A673 (cell line): ENCODE measurements at regions not wholly inside any gene's neighbourhood (a gene's known extent, or its start where the extent isn't known, plus 50 kb on each side); places are given as distances from the start of the nearest gene placed in this dataset.

Source experiments
- BruUV-seq: library from RNA; stranded (reverse); fragments of 400-500 nt; replicated peaks from 2 replicates; lab custom pipeline; 2021; lab: Mats Ljungman, UMichigan
- CTCF ChIA-PET: fragments of 300-600 bp; sonication (Branson Sonifier 250); formaldehyde crosslinking; loops from one replicate; lab custom pipeline; 2022; ENCODE audit warnings: antibody characterized with exemption; lab: Charles Lee
- POLR2A ChIA-PET: fragments of 300-600 bp; sonication (Branson Sonifier 250); formaldehyde crosslinking; loops from one replicate; lab custom pipeline; 2022; ENCODE audit warnings: antibody characterized with exemption; ENCODE audit not compliant: low non-redundant PET; lab: Charles Lee
- DNase-seq: peaks from one replicate; pipeline ENCODE4 v3.0.0-alpha.2; 2015; ENCODE audit warnings: low spot score
- H3K27ac ChIP-seq: fragments of 200-600 bp; sonication (generic); 2 replicates; pipeline ENCODE4 v1.5.1; 2016; ENCODE audit warnings: mixed run types, low read depth, mild to moderate bottlenecking, mixed read lengths, antibody characterized with exemption, low read length; ENCODE audit not compliant: poor library complexity, severe bottlenecking
- H3K27me3 ChIP-seq: fragments of 200-600 bp; sonication (generic); replicated peaks from 2 replicates; pipeline ENCODE4 v1.6.1; 2017; ENCODE audit warnings: mixed run types, low read depth, mild to moderate bottlenecking, mixed read lengths, antibody characterized with exemption, low read length; ENCODE audit not compliant: insufficient read depth, poor library complexity
- H3K36me3 ChIP-seq: fragments of 200-600 bp; sonication (generic); 2 replicates; pipeline ENCODE4 v1.6.1; 2016; ENCODE audit warnings: mixed run types, mild to moderate bottlenecking, mixed read lengths, antibody characterized with exemption, low read length; ENCODE audit not compliant: insufficient read depth, poor library complexity, severe bottlenecking
- H3K4me1 ChIP-seq: fragments of 200-600 bp; sonication (generic); 2 replicates; pipeline ENCODE4 v1.6.1; 2017; ENCODE audit warnings: mixed run types, mild to moderate bottlenecking, mixed read lengths, antibody characterized with exemption, low read length; ENCODE audit not compliant: insufficient read depth, poor library complexity, severe bottlenecking
- H3K4me3 ChIP-seq: fragments of 200-600 bp; sonication (generic); 2 replicates; pipeline ENCODE4 v1.5.1; 2016; ENCODE audit warnings: low read depth, mixed run types, mild to moderate bottlenecking, mixed read lengths, low read length; ENCODE audit not compliant: poor library complexity, severe bottlenecking
- H3K9me3 ChIP-seq: fragments of 200-600 bp; sonication (generic); 2 replicates; pipeline ENCODE4 v1.6.1; 2016; ENCODE audit warnings: mixed run types, low read depth, mild to moderate bottlenecking, mixed read lengths, antibody characterized with exemption, low read length; ENCODE audit not compliant: poor library complexity, severe bottlenecking
- EZH2 ChIP-seq: fragments of 200-600 bp; sonication (generic); IDR thresholded peaks from 2 replicates; pipeline ENCODE4 v1.6.1; 2017; ENCODE audit warnings: borderline replicate concordance, low read depth, mild to moderate bottlenecking, mixed read lengths, antibody characterized with exemption, low read length; ENCODE audit not compliant: poor library complexity, severe bottlenecking
- intact Hi-C: fragments of 100-400 bp; cut with micrococcal nuclease; formaldehyde crosslinking; loops from one replicate; pipeline ENCODE4 v1.10.0; 2022; ENCODE audit not compliant: unreplicated experiment
- TF ChIP-seq, protein P1 (sequence below): fragments of 300-800, 200-600 bp; sonication (generic); conservative IDR thresholded peaks from 2 replicates; pipeline ENCODE4 v1.5.1; 2017; ENCODE audit warnings: low read depth, mild to moderate bottlenecking, antibody characterized with exemption, low read length, moderate library complexity, mixed read lengths

DNA sequence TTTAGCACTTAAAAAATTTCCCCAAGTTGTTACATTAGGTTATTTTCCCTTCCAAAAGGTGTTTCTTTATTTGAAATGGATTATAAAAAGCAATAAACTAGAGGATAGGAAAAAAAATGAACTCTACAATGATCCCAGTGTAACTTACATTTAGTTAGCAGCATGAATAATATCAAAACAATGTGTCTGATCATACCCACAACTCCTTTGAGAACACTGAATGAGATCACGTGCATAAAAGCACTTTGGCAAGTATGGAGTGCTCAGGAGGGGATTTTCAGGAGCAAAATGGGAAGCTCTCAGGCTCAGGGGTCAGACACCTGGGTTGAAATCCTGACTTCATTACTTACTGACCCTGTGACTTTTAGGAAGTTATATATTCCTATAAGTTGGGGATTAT is 369.7 kb upstream of the PROX1 start:
- POLR2A ChIA-PET = no interaction called here
- intact Hi-C loops = no loop called here
- no peak for TF ChIP-seq EZH2
- TF ChIP-seq, protein P1, sequence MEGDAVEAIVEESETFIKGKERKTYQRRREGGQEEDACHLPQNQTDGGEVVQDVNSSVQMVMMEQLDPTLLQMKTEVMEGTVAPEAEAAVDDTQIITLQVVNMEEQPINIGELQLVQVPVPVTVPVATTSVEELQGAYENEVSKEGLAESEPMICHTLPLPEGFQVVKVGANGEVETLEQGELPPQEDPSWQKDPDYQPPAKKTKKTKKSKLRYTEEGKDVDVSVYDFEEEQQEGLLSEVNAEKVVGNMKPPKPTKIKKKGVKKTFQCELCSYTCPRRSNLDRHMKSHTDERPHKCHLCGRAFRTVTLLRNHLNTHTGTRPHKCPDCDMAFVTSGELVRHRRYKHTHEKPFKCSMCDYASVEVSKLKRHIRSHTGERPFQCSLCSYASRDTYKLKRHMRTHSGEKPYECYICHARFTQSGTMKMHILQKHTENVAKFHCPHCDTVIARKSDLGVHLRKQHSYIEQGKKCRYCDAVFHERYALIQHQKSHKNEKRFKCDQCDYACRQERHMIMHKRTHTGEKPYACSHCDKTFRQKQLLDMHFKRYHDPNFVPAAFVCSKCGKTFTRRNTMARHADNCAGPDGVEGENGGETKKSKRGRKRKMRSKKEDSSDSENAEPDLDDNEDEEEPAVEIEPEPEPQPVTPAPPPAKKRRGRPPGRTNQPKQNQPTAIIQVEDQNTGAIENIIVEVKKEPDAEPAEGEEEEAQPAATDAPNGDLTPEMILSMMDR = no peak

DNA sequence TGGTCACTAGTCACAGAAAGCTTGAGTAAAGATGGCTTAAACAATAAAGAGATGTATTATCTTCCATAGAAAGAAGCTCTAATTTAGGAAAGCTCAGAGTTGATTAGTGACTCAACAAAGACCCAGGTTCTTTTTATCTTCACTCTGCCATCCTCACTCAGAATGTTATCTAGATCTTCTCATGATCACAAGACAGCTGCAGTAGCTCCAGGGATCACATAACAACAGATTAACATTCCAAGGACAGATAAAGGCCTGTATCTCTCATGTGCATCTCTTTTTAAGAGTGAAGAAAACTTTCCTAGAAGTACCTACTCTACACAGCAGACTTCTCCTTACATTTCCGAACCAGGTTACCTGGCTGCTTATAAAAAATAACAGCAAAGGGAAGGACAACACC is 368.7 kb upstream of the PROX1 start:
- intact Hi-C loops = no loop called here
- Histone ChIP-seq H3K27ac (no peak overlapping the region), H3K4me1 (no peaks in the 10 kb centered on the region), H3K9me3 (no peaks in the 10 kb centered on the region), H3K36me3 (no peaks in the 10 kb centered on the region), H3K4me3 (no peak overlapping the region), H3K27me3 (peaks cover 33% of the 10 kb centered on the region)
- ChIA-PET CTCF (no interaction called here), POLR2A (no interaction called here)
- TF ChIP-seq EZH2 = no peak
- TF ChIP-seq, protein P1 = no peak
- BruUV-seq = no TSS peak
- DNase-seq = no peak

More for the DNA sequence above, 369.7 kb upstream of the PROX1 start:
- H3K27ac ChIP-seq = no peak overlapping the region
- no peaks in the 10 kb centered on the region for H3K36me3 ChIP-seq
- CTCF ChIA-PET = no interaction called here
- no peaks in the 10 kb centered on the region for H3K9me3 ChIP-seq
- H3K4me1 ChIP-seq = no peaks in the 10 kb centered on the region
- H3K27me3 ChIP-seq = peaks cover 38% of the 10 kb centered on the region
- no peak for DNase-seq
- no peak overlapping the region for H3K4me3 ChIP-seq
- no TSS peak for BruUV-seq

GRCh38 chr1:213621077-213621476 is 366.7 kb upstream of the PROX1 start:
- H3K4me3 ChIP-seq = no peak overlapping the region
- H3K36me3 ChIP-seq = no peaks in the 10 kb centered on the region
- TF ChIP-seq EZH2 = no peak
- TF ChIP-seq, protein P1 = no peak
- intact Hi-C loops = no loop called here
- no TSS peak for BruUV-seq
- H3K4me1 ChIP-seq = no peaks in the 10 kb centered on the region
- peaks cover 13% of the 10 kb centered on the region for H3K27me3 ChIP-seq
- DNase-seq = no peak
- ChIA-PET CTCF (no interaction called here), POLR2A (no interaction called here)
- H3K27ac ChIP-seq = no peak overlapping the region
- no peaks in the 10 kb centered on the region for H3K9me3 ChIP-seq
